AML-193 (cell line): ENCODE measurements at regions not wholly inside any gene's neighbourhood (a gene's known extent, or its start where the extent isn't known, plus 50 kb on each side); places are given as distances from the start of the nearest gene placed in this dataset.

Experiments
- DNase-seq, 2 experiments: peaks; one replicate each; lab custom pipeline; 2025; lab: John Stamatoyannopoulos, UW

- no peak for DNase-seq
Measured at GRCh38 chr3:113138839-113139743, 72.3 kb upstream of the BOC start.

GRCh38 chr3:113140876-113141275 is 70.5 kb upstream of the BOC start:
- DNase-seq: no peak

- no peak for DNase-seq
Measured at GRCh38 chr3:113141543-113141942, 69.8 kb upstream of the BOC start.

- DNase-seq: no peak
Measured at GRCh38 chr3:113142476-113142875, 68.9 kb upstream of the BOC start.

- no peak for DNase-seq
Measured at GRCh38 chr3:113143353-113143752, 68.0 kb upstream of the BOC start.

GRCh38 chr3:113147681-113148261 is 63.6 kb upstream of the BOC start:
- no peak for DNase-seq

- no peak for DNase-seq
Measured at GRCh38 chr3:113148284-113148683, 63.1 kb upstream of the BOC start.

- no peak for DNase-seq
Measured at GRCh38 chr3:113150250-113150649, 61.1 kb upstream of the BOC start.

GRCh38 chr3:113151461-113152031 is 59.8 kb upstream of the BOC start:
- no peak for DNase-seq

- no peak for DNase-seq
Measured at GRCh38 chr3:113152849-113153248, 58.5 kb upstream of the BOC start.

- no peak for DNase-seq
Measured at GRCh38 chr3:113153499-113154107, 57.8 kb upstream of the BOC start.

GRCh38 chr3:113156816-113157333 is 54.5 kb upstream of the BOC start:
- DNase-seq: no peak

GRCh38 chr3:113157408-113158030 is 53.8 kb upstream of the BOC start:
- DNase-seq: no peak

- DNase-seq: no peak
Measured at GRCh38 chr3:113158171-113158570, 53.2 kb upstream of the BOC start.
